Nephron progenitor cell (in vitro differentiated cells): ENCODE measurements at regions not wholly inside any gene's neighbourhood (a gene's known extent, or its start where the extent isn't known, plus 50 kb on each side); places are given as distances from the start of the nearest gene placed in this dataset.

Source experiments
- DNase-seq: peaks from one replicate; pipeline ENCODE4 v3.0.0; 2021
- H3K27ac Mint-ChIP-seq: 2 replicates; pipeline ENCODE4 v1.8.0; 2021; ENCODE audit warnings: mild to moderate bottlenecking, moderate library complexity, mixed read lengths
- H3K27me3 Mint-ChIP-seq: 2 replicates; pipeline ENCODE4 v1.8.0; 2021; ENCODE audit warnings: mild to moderate bottlenecking, low read depth, mixed read lengths; ENCODE audit not compliant: poor library complexity
- H3K36me3 Mint-ChIP-seq: 2 replicates; pipeline ENCODE4 v1.8.0; 2021; ENCODE audit warnings: low read depth, mixed read lengths
- H3K4me1 Mint-ChIP-seq: 2 replicates; pipeline ENCODE4 v1.8.0; 2021; ENCODE audit warnings: mixed read lengths
- H3K4me3 Mint-ChIP-seq: 2 replicates; pipeline ENCODE4 v1.8.0; 2021; ENCODE audit warnings: mild to moderate bottlenecking, moderate library complexity, mixed read lengths
- H3K9me3 Mint-ChIP-seq: 2 replicates; pipeline ENCODE4 v1.8.0; 2021; ENCODE audit warnings: mild to moderate bottlenecking, moderate library complexity, mixed read lengths
- TF ChIP-seq, protein P1 (sequence below): fragments of 200-600 bp; sonication (generic); IDR thresholded peaks from 2 replicates; pipeline ENCODE4 v1.5.0; 2021; ENCODE audit warnings: antibody characterized with exemption

DNA sequence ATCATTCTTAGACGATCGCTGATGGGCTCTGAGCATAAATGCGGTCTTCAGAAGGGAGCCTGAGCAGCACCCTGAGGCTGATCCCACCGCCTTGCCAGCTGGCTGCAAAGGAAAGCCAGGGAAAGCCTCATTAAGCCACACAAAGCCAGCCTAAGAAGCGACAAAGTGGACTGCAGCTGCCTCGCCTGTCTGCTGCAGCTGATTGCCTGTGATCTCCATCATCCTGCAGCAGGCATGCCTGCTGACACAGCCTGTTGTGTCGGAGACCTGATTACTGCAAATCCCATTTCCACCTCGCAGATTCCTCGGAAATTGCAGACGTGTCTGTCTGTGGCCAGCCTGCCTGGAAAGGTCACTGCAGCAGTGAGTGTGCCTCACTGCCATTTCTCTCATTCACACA is 1087.0 kb upstream of the AUTS2 start:
- peaks cover 18% of the 10 kb centered on the region for H3K4me1 Mint-ChIP-seq
- peaks cover 8% of the 10 kb centered on the region for H3K9me3 Mint-ChIP-seq
- H3K4me3 Mint-ChIP-seq = no peak overlapping the region
- DNase-seq = no peak
- peaks cover 4% of the 10 kb centered on the region for H3K27me3 Mint-ChIP-seq
- no peak overlapping the region for H3K27ac Mint-ChIP-seq
- no peaks in the 10 kb centered on the region for H3K36me3 Mint-ChIP-seq
- TF ChIP-seq, protein P1, sequence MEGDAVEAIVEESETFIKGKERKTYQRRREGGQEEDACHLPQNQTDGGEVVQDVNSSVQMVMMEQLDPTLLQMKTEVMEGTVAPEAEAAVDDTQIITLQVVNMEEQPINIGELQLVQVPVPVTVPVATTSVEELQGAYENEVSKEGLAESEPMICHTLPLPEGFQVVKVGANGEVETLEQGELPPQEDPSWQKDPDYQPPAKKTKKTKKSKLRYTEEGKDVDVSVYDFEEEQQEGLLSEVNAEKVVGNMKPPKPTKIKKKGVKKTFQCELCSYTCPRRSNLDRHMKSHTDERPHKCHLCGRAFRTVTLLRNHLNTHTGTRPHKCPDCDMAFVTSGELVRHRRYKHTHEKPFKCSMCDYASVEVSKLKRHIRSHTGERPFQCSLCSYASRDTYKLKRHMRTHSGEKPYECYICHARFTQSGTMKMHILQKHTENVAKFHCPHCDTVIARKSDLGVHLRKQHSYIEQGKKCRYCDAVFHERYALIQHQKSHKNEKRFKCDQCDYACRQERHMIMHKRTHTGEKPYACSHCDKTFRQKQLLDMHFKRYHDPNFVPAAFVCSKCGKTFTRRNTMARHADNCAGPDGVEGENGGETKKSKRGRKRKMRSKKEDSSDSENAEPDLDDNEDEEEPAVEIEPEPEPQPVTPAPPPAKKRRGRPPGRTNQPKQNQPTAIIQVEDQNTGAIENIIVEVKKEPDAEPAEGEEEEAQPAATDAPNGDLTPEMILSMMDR = no peak

DNA sequence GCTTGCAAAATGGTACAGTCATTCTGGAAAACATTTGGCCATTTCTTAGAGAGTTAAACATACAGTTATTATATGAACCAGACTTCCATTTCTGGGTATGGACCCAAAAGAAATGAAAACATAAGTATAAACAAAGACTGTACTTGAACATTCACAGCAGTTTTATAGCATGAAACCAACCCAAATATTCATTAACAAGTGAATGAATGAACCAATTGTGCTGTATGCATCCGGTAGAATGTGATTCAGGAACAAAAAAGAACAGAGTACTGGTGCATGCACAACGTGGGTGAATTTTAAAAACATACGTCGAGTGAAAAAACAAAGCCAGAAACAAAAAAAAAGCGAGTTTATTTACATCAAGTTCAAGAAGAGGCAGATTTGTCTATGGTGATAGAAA is 1085.8 kb upstream of the AUTS2 start:
- no peak overlapping the region for H3K27ac Mint-ChIP-seq
- TF ChIP-seq, protein P1 = no peak
- no peak overlapping the region for H3K4me3 Mint-ChIP-seq
- DNase-seq = no peak
- H3K36me3 Mint-ChIP-seq = no peaks in the 10 kb centered on the region
- peaks cover 18% of the 10 kb centered on the region for H3K4me1 Mint-ChIP-seq
- peaks cover 4% of the 10 kb centered on the region for H3K27me3 Mint-ChIP-seq
- peaks cover 8% of the 10 kb centered on the region for H3K9me3 Mint-ChIP-seq

DNA sequence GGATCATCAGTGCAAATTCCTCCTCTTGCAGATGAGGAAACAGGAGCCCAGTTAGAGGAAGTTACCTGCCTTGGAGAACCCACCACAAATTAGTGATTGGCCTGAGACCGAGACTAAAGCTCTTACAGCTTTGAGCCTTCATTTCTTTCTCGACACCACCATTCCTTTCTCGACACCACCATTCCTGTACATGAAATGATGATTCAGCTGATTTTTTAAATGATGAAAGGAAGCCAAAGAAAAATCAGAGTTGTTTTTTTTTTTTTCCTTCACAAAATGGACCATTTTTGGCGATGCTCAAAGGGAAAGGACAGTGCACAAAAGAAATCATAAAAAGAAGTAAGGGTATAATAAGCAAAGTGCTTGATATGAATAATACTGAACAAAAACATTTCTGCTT is 1080.2 kb upstream of the AUTS2 start:
- Mint-ChIP-seq H3K36me3 (no peaks in the 10 kb centered on the region), H3K9me3 (no peaks in the 10 kb centered on the region), H3K4me1 (no peaks in the 10 kb centered on the region), H3K4me3 (no peak overlapping the region), H3K27me3 (peaks cover 10% of the 10 kb centered on the region), H3K27ac (no peak overlapping the region)
- TF ChIP-seq, protein P1 = no peak
- DNase-seq = no peak

DNA sequence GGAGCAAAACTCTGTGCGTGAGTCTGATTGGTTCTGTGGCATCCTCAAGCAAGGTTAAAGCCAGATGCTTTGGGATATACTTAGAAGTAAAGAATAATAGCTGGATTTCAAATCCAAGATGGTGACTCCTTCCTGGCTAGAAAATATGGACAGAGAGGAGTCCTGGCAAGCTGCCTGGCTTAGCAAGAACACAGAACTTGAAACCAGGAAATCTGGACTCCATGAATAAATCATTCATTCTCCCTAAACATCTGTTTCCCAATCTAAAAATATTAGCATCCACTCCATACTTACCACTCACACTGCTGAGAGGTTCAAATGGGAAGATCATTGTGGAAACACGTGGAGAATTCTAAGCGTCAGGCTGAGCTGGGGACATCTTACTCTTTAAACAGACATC is 1074.1 kb upstream of the AUTS2 start:
- Mint-ChIP-seq H3K4me1 (peaks cover 8% of the 10 kb centered on the region), H3K27me3 (peaks cover 15% of the 10 kb centered on the region), H3K4me3 (no peak overlapping the region), H3K9me3 (peaks cover 4% of the 10 kb centered on the region), H3K27ac (no peak overlapping the region), H3K36me3 (no peaks in the 10 kb centered on the region)
- TF ChIP-seq, protein P1 = no peak
- DNase-seq = no peak

DNA sequence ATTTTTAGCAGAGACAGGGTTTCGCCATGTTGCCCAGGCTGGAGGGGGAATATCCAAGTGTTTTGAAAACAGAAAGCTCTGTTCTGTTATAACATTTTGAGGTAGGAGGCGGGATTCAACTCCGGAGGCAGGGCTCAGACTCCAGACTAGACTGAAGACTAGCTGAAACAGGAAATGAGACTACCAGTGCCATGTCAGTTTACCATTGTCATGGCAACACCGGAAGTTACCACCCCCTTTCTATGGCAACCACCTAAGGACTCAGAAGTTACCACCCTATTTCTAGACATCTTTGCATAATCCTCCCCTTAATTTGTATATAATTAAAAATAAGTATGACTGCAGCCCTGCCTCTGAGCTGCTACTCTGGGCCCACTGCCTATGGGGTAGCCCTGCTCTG is 1069.1 kb upstream of the AUTS2 start:
- no peak overlapping the region for H3K4me3 Mint-ChIP-seq
- H3K9me3 Mint-ChIP-seq = peaks cover 18% of the 10 kb centered on the region
- H3K4me1 Mint-ChIP-seq = peaks cover 26% of the 10 kb centered on the region
- peaks cover 5% of the 10 kb centered on the region for H3K36me3 Mint-ChIP-seq
- TF ChIP-seq, protein P1 = no peak
- H3K27me3 Mint-ChIP-seq = peaks cover 12% of the 10 kb centered on the region
- DNase-seq = no peak
- no peak overlapping the region for H3K27ac Mint-ChIP-seq

DNA sequence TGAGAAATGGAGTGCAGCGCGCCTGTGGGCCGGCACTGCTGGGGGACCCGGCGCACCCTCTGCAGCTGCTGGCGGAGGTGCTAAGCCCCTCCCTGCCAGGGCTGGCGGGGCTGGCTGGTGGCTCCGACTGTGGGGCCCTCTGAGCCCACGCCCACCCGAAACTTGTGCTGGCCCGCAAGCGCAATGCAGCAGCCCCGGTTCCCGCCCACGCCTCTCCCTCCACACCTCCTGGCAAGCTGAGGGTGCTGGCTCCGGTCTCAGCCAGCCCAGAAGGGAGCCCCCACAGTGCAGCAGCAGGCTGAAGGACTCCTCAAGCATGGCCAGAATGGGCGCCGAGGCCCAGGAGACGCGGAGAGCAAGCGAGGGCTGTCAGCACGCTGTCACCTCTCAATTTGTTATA is 1063.0 kb upstream of the AUTS2 start:
- peaks cover 12% of the 10 kb centered on the region for H3K4me1 Mint-ChIP-seq
- no peak for DNase-seq
- TF ChIP-seq, protein P1 = no peak
- H3K4me3 Mint-ChIP-seq = no peak overlapping the region
- peaks cover 3% of the 10 kb centered on the region for H3K27me3 Mint-ChIP-seq
- H3K9me3 Mint-ChIP-seq = peaks cover 18% of the 10 kb centered on the region
- H3K36me3 Mint-ChIP-seq = peaks cover 6% of the 10 kb centered on the region
- H3K27ac Mint-ChIP-seq = no peak overlapping the region
